OCI-LY1 (cell line): ENCODE measurements at regions not wholly inside any gene's neighbourhood (a gene's known extent, or its start where the extent isn't known, plus 50 kb on each side); places are given as distances from the start of the nearest gene placed in this dataset.

Experiments used
- H2AFZ ChIP-seq: fragments of 200-600 bp; sonication (generic), shearing (Covaris generic); 2 replicates; pipeline ENCODE4 v1.6.0; 2014; ENCODE audit warnings: antibody characterized with exemption, mild to moderate bottlenecking, low read length
- H3F3A ChIP-seq: fragments of 200-600 bp; sonication (generic), shearing (Covaris generic); 2 replicates; pipeline ENCODE4 v1.6.0; 2014; ENCODE audit warnings: mild to moderate bottlenecking, antibody characterized with exemption, low read length, moderate library complexity; ENCODE audit not compliant: insufficient read depth
- H3K27ac ChIP-seq: fragments of 200-600 bp; sonication (generic); 2 replicates; pipeline ENCODE4 v1.5.1; 2014; ENCODE audit warnings: low read length, mixed run types, mild to moderate bottlenecking, low read depth; ENCODE audit not compliant: poor library complexity, severe bottlenecking
- H3K27me3 ChIP-seq: fragments of 200-600 bp; sonication (generic); 2 replicates; pipeline ENCODE4 v1.6.0; 2014; ENCODE audit warnings: antibody characterized with exemption, mild to moderate bottlenecking, low read length, moderate library complexity; ENCODE audit not compliant: insufficient read depth
- H3K36me3 ChIP-seq: fragments of 200-600 bp; sonication (generic); 2 replicates; pipeline ENCODE4 v1.6.1; 2014; ENCODE audit warnings: mild to moderate bottlenecking, antibody characterized with exemption, low read length, moderate library complexity, mixed read lengths; ENCODE audit not compliant: insufficient read depth
- H3K4me1 ChIP-seq: fragments of 200-600 bp; sonication (generic); 2 replicates; pipeline ENCODE4 v1.5.1; 2014; ENCODE audit warnings: mild to moderate bottlenecking, low read length, moderate library complexity; ENCODE audit not compliant: insufficient read depth, severe bottlenecking
- H3K4me2 ChIP-seq: fragments of 200-600 bp; sonication (generic), shearing (Covaris generic); 2 replicates; pipeline ENCODE4 v1.6.1; 2014; ENCODE audit warnings: low read length
- H3K4me3 ChIP-seq: fragments of 200-600 bp; sonication (generic); 2 replicates; pipeline ENCODE4 v1.5.1; 2014; ENCODE audit warnings: low read length, low read depth, mild to moderate bottlenecking, mixed read lengths; ENCODE audit not compliant: poor library complexity, severe bottlenecking
- H3K79me2 ChIP-seq: fragments of 200-600 bp; shearing (Covaris generic); 2 replicates; pipeline ENCODE4 v1.6.1; 2016; ENCODE audit warnings: mixed run types, low read length, mixed read lengths; ENCODE audit not compliant: insufficient read depth
- H3K9ac ChIP-seq: fragments of 200-600 bp; sonication (generic), shearing (Covaris generic); 2 replicates; pipeline ENCODE4 v1.6.1; 2014; ENCODE audit warnings: mild to moderate bottlenecking, low read length, mixed read lengths
- H3K9me2 ChIP-seq: fragments of 200-600 bp; sonication (generic), shearing (Covaris generic); 2 replicates; pipeline ENCODE4 v1.6.1; 2014; ENCODE audit warnings: low read depth, mild to moderate bottlenecking, low read length, mixed read lengths
- H3K9me3 ChIP-seq: fragments of 200-600 bp; shearing (Covaris generic); 2 replicates; pipeline ENCODE4 v1.6.1; 2014; ENCODE audit warnings: low read length, mixed read lengths
- H4K20me1 ChIP-seq: fragments of 200-600 bp; sonication (generic), shearing (Covaris generic); 2 replicates; pipeline ENCODE4 v1.6.0; 2016; ENCODE audit warnings: mild to moderate bottlenecking, low read length; ENCODE audit not compliant: insufficient read depth
- EZH2 ChIP-seq: fragments of 200-600 bp; sonication (generic), shearing (Covaris generic); IDR thresholded peaks from 2 replicates; pipeline ENCODE4 v1.8.0; 2017; ENCODE audit warnings: borderline replicate concordance, mixed run types, mild to moderate bottlenecking, antibody characterized with exemption, low read length, moderate library complexity, mixed read lengths
- TF ChIP-seq, protein P1 (sequence below): fragments of 200-600 bp; sonication (generic), shearing (Covaris generic); IDR thresholded peaks from 2 replicates; pipeline ENCODE4 v1.5.1; 2017; ENCODE audit warnings: mild to moderate bottlenecking, antibody characterized with exemption, low read length, moderate library complexity, mixed read lengths

DNA sequence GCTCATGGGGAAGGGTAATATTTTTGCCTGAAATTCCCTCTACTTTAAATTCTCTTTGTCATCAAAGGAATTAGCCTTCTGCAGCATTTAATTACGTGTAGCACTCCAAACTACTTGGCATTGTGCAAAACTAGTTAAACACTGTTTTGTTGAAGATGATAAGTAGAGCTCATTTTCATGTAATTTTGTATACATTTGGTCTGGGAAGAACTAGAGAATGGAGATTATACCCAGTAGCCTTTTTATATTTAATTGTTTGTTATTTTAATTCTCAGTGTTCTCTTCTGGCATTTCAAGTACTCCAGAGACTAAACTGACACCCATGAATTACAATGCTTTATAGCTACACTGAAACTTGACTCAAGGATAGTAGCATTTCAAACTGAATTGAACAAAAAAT, 211.5 kb upstream of the SMIM31 start:
- Histone ChIP-seq H3K9ac (no peak overlapping the region), H3K4me2 (no peak overlapping the region), H3K27me3 (no peaks in the 10 kb centered on the region), H3K9me3 (no peaks in the 10 kb centered on the region), H3K79me2 (no peaks in the 10 kb centered on the region), H3K4me1 (no peaks in the 10 kb centered on the region), H3K36me3 (no peaks in the 10 kb centered on the region), H3F3A (no peaks in the 10 kb centered on the region), H2AFZ (no peak overlapping the region), H4K20me1 (no peaks in the 10 kb centered on the region), H3K9me2 (no peaks in the 10 kb centered on the region), H3K27ac (no peak overlapping the region), H3K4me3 (no peak overlapping the region)
- TF ChIP-seq, protein P1, sequence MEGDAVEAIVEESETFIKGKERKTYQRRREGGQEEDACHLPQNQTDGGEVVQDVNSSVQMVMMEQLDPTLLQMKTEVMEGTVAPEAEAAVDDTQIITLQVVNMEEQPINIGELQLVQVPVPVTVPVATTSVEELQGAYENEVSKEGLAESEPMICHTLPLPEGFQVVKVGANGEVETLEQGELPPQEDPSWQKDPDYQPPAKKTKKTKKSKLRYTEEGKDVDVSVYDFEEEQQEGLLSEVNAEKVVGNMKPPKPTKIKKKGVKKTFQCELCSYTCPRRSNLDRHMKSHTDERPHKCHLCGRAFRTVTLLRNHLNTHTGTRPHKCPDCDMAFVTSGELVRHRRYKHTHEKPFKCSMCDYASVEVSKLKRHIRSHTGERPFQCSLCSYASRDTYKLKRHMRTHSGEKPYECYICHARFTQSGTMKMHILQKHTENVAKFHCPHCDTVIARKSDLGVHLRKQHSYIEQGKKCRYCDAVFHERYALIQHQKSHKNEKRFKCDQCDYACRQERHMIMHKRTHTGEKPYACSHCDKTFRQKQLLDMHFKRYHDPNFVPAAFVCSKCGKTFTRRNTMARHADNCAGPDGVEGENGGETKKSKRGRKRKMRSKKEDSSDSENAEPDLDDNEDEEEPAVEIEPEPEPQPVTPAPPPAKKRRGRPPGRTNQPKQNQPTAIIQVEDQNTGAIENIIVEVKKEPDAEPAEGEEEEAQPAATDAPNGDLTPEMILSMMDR: no peak
- TF ChIP-seq EZH2: no peak

- Histone ChIP-seq H3K4me1 (no peaks in the 10 kb centered on the region), H3K36me3 (no peaks in the 10 kb centered on the region), H3K27ac (no peak overlapping the region), H2AFZ (no peak overlapping the region), H3K79me2 (no peaks in the 10 kb centered on the region), H3K4me3 (no peak overlapping the region), H3K9me2 (no peaks in the 10 kb centered on the region), H3K27me3 (no peaks in the 10 kb centered on the region), H4K20me1 (no peaks in the 10 kb centered on the region), H3K9ac (no peak overlapping the region), H3K9me3 (no peaks in the 10 kb centered on the region), H3F3A (no peaks in the 10 kb centered on the region), H3K4me2 (no peak overlapping the region)
- TF ChIP-seq, protein P1: no peak
- no peak for TF ChIP-seq EZH2
These were observed 202.8 kb upstream of the SMIM31 start for GRCh38 chr4:164550989-164551712.

GRCh38 chr4:164551713-164552040, 202.3 kb upstream of the SMIM31 start:
- H3K4me3 ChIP-seq: no peak overlapping the region
- no peaks in the 10 kb centered on the region for H3K9me2 ChIP-seq
- no peak overlapping the region for H3K9ac ChIP-seq
- H4K20me1 ChIP-seq: no peaks in the 10 kb centered on the region
- no peak overlapping the region for H3K4me2 ChIP-seq
- H3K27me3 ChIP-seq: no peaks in the 10 kb centered on the region
- H3K9me3 ChIP-seq: no peaks in the 10 kb centered on the region
- H3F3A ChIP-seq: no peaks in the 10 kb centered on the region
- TF ChIP-seq, protein P1: no peak
- no peak for TF ChIP-seq EZH2
- H2AFZ ChIP-seq: no peak overlapping the region
- no peaks in the 10 kb centered on the region for H3K4me1 ChIP-seq
- H3K36me3 ChIP-seq: no peaks in the 10 kb centered on the region
- no peaks in the 10 kb centered on the region for H3K79me2 ChIP-seq
- no peak overlapping the region for H3K27ac ChIP-seq
